ENCODE measurements at regions not wholly inside any gene's neighbourhood (a gene's known extent, or its start where the extent isn't known, plus 50 kb on each side); places are given as distances from the start of the nearest gene placed in this dataset.

- TF ChIP-seq REST (IDR thresholded peaks at IDR 0.05; ENCODE audit: low read depth) (no peak), EP300 (IDR thresholded peaks at IDR 0.05; ENCODE audit: borderline replicate concordance) (no peak), TEAD4 (IDR thresholded peaks at IDR 0.05) (no peak), TAF1 (IDR thresholded peaks at IDR 0.05; ENCODE audit: low read depth) (no peak), RAD21 (IDR thresholded peaks at IDR 0.05; ENCODE audit: low read depth) (no peak), USF1 (IDR thresholded peaks at IDR 0.05) (no peak), MAX (IDR thresholded peaks at IDR 0.05) (no peak), FOXM1 (IDR thresholded peaks at IDR 0.05; ENCODE audit: borderline replicate concordance, low read depth) (no peak), EGR1 (IDR thresholded peaks at IDR 0.05) (no peak), TCF12 (IDR thresholded peaks at IDR 0.05; ENCODE audit: low read depth) (no peak), ZBTB7A (IDR thresholded peaks at IDR 0.05; ENCODE audit: low read depth) (no peak), CREB1 (IDR thresholded peaks at IDR 0.05; ENCODE audit: low read depth) (no peak), NFIC (IDR thresholded peaks at IDR 0.05) (no peak), CEBPB (IDR thresholded peaks at IDR 0.05) (no peak)
Observed at GRCh38 chr9:2407450-2407849, 214.1 kb upstream of the VLDLR start.
